HG02885 (cell line): ENCODE measurements at regions not wholly inside any gene's neighbourhood (a gene's known extent, or its start where the extent isn't known, plus 50 kb on each side); places are given as distances from the start of the nearest gene placed in this dataset.

Source experiments
- ATAC-seq: cut with Tn5 transposase; IDR thresholded peaks from one replicate; pipeline ENCODE4 v1.9.1; 2021; ENCODE audit warnings: mild to moderate bottlenecking; ENCODE audit not compliant: unreplicated experiment, poor library complexity

- ATAC-seq = peak; percentile 85
Measured at GRCh38 chr20:51335329-51335841, 207.1 kb downstream of the NFATC2 start.

GRCh38 chr20:51334609-51335008 is 207.9 kb downstream of the NFATC2 start:
- ATAC-seq = no peak

- ATAC-seq = no peak
Measured at GRCh38 chr20:51333971-51334370, 208.5 kb downstream of the NFATC2 start.

GRCh38 chr20:51333446-51333845 is 209.1 kb downstream of the NFATC2 start:
- no peak for ATAC-seq

GRCh38 chr20:51331481-51331880 is 211.0 kb downstream of the NFATC2 start:
- no peak for ATAC-seq

GRCh38 chr20:51329845-51330244 is 212.7 kb downstream of the NFATC2 start:
- no peak for ATAC-seq

- ATAC-seq = no peak
Measured at GRCh38 chr20:51327251-51327841, 215.2 kb downstream of the NFATC2 start.

- ATAC-seq = no peak
Measured at GRCh38 chr20:51326201-51326819, 216.2 kb downstream of the NFATC2 start.

- no peak for ATAC-seq
Measured at GRCh38 chr20:51322164-51322707, 220.3 kb downstream of the NFATC2 start.

GRCh38 chr20:51321343-51322163 is 221.0 kb downstream of the NFATC2 start:
- no peak for ATAC-seq

GRCh38 chr20:51319522-51319921 is 223.0 kb downstream of the NFATC2 start:
- ATAC-seq = no peak

GRCh38 chr20:51318058-51318949 is 224.2 kb downstream of the NFATC2 start:
- ATAC-seq = no peak

- ATAC-seq = no peak
Measured at GRCh38 chr20:51315390-51315789, 227.1 kb downstream of the NFATC2 start.

- no peak for ATAC-seq
Measured at GRCh38 chr20:51313358-51313827, 229.1 kb downstream of the NFATC2 start.

GRCh38 chr20:51312480-51312783 is 230.1 kb downstream of the NFATC2 start:
- no peak for ATAC-seq

GRCh38 chr20:51311636-51312479 is 230.7 kb downstream of the NFATC2 start:
- ATAC-seq = no peak

- ATAC-seq = no peak
Measured at GRCh38 chr20:51310216-51310615, 232.3 kb downstream of the NFATC2 start.

- no peak for ATAC-seq
Measured at GRCh38 chr20:51309128-51309527, 233.4 kb downstream of the NFATC2 start.
